ENCODE measurements at regions not wholly inside any gene's neighbourhood (a gene's known extent, or its start where the extent isn't known, plus 50 kb on each side); places are given as distances from the start of the nearest gene placed in this dataset.

DNA sequence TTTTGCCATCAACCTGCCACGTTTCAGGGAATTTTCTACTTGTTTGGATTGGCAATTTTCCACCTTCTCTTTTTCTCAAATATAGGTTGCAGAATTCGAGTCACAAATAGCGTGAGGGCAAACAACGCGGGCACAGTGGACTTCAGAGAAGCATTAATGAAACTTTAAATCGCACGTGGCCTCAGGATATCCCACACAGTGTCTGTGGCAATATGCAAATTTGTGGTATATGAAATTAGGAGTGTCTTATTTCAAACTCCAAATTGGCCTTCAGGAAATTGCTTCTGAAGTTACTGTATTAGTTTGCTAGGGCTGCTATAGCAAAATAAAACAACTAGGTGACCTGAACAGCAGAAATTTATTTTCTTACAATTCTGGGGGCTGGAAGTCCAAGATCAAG is 91.2 kb downstream of the MTRR start:
- no peak for TF ChIP-seq RAD21 (IDR thresholded peaks at IDR 0.05; ENCODE audit: low read length)
- TF ChIP-seq, protein P1, sequence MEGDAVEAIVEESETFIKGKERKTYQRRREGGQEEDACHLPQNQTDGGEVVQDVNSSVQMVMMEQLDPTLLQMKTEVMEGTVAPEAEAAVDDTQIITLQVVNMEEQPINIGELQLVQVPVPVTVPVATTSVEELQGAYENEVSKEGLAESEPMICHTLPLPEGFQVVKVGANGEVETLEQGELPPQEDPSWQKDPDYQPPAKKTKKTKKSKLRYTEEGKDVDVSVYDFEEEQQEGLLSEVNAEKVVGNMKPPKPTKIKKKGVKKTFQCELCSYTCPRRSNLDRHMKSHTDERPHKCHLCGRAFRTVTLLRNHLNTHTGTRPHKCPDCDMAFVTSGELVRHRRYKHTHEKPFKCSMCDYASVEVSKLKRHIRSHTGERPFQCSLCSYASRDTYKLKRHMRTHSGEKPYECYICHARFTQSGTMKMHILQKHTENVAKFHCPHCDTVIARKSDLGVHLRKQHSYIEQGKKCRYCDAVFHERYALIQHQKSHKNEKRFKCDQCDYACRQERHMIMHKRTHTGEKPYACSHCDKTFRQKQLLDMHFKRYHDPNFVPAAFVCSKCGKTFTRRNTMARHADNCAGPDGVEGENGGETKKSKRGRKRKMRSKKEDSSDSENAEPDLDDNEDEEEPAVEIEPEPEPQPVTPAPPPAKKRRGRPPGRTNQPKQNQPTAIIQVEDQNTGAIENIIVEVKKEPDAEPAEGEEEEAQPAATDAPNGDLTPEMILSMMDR (IDR thresholded peaks at IDR 0.05) = no peak
- no peak for TF ChIP-seq RFX5 (IDR thresholded peaks at IDR 0.05; ENCODE audit: low read length)
- no peak for TF ChIP-seq CHD2 (IDR thresholded peaks at IDR 0.05; ENCODE audit: low read length, partially characterized antibody)
- no peak for TF ChIP-seq SIN3A (IDR thresholded peaks at IDR 0.05; ENCODE audit: borderline replicate concordance, low read depth, low read length)
- no peak for TF ChIP-seq ELF1 (IDR thresholded peaks at IDR 0.05)
- TF ChIP-seq JUND (IDR thresholded peaks at IDR 0.05) = no peak
- TF ChIP-seq MXI1 (IDR thresholded peaks at IDR 0.05; ENCODE audit: low read depth, low read length) = no peak
- no peak for TF ChIP-seq NRF1 (IDR thresholded peaks at IDR 0.05; ENCODE audit: low read depth, low read length)
- TF ChIP-seq POLR2AphosphoS5 (IDR thresholded peaks at IDR 0.05; ENCODE audit: low read depth, low read length) = no peak

All from SK-N-SH (cell line).